Keratinocyte (primary cell): ENCODE measurements at regions not wholly inside any gene's neighbourhood (a gene's known extent, or its start where the extent isn't known, plus 50 kb on each side); places are given as distances from the start of the nearest gene placed in this dataset.
"Not testable (repeated sequence)": the region's sequence is repeated elsewhere in the genome, so short reads cannot be mapped to it uniquely, and the experiment has no call there.

ENCODE experiments used
- EZH2 ChIP-seq: IDR thresholded peaks from one replicate; pipeline ENCODE4 v1.6.1; 2012; ENCODE audit warnings: inconsistent platforms, mild to moderate bottlenecking, low read length, moderate library complexity
- TF ChIP-seq, protein P1 (sequence below), 3 experiments: IDR thresholded peaks in 1 of 3; conservative IDR thresholded peaks in 1 of 3; optimal IDR thresholded peaks in 1 of 3; 2 replicates in 2 of 3; 3 replicates in 1 of 3; pipeline versions ENCODE3 to v1.5.1; 2011; ENCODE audit warnings: low read length in 3 of 3, mild to moderate bottlenecking in 3 of 3, moderate library complexity in 2 of 3, control low read depth in 1 of 3, inconsistent platforms in 1 of 3; ENCODE audit not compliant: insufficient read depth in 2 of 3; ENCODE audit errors: extremely low read depth in 1 of 3

DNA sequence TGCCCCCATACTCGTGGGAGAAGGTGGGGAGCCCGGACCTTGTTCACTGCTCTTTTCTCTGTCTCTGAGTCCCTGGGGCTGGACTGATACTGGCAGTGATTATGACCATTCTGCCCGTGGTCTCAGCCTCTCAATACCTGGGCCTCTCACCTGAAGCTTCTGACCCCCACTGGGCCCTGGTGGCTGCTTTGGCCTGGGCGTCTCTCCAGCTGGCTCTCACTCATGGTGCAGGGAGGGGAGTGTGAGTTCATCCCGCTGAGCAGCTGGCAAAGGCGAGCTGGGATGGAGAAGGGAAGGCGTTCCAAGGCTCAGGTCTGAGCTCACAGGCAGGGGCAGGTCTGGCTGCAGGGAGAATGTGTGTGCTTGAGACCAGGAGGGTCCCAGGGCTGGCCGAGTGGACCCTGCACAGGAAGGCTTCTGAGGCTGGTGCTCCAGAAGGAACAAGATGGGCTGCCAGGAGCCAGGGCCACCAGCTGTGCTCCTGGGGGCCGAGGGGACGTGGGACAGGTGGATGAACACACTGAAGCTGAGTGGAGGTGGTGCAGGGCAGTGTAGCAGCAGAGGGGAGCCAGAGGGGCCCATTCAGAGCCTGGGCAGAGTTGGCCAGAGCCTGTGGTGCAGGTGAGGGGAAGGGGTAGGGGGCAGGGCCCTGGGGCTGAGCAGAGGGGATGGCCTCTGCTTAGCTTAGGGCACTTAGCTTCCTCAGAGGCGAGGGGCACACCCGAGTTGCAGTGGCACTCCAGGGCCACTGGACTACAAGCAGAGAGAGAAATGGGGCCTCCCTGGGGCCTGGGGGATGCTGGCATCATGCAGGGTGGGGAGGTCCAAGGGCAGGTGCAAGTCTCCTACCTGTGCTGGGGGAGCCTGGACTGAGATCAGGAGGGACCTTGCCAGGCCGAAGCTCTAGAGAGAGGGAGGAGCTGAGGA, 122.5 kb downstream of the TMEM121 start:
- TF ChIP-seq, protein P1, sequence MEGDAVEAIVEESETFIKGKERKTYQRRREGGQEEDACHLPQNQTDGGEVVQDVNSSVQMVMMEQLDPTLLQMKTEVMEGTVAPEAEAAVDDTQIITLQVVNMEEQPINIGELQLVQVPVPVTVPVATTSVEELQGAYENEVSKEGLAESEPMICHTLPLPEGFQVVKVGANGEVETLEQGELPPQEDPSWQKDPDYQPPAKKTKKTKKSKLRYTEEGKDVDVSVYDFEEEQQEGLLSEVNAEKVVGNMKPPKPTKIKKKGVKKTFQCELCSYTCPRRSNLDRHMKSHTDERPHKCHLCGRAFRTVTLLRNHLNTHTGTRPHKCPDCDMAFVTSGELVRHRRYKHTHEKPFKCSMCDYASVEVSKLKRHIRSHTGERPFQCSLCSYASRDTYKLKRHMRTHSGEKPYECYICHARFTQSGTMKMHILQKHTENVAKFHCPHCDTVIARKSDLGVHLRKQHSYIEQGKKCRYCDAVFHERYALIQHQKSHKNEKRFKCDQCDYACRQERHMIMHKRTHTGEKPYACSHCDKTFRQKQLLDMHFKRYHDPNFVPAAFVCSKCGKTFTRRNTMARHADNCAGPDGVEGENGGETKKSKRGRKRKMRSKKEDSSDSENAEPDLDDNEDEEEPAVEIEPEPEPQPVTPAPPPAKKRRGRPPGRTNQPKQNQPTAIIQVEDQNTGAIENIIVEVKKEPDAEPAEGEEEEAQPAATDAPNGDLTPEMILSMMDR (optimal IDR thresholded peaks at IDR 0.05 in 1 of 3, IDR thresholded peaks at IDR 0.05 in 1 of 3, conservative IDR thresholded peaks at IDR 0.05 in 1 of 3; ENCODE audit: extremely low read depth in 1 of 3, insufficient read depth in 2 of 3, low read length in 3 of 3) = not testable (repeated sequence)
- TF ChIP-seq EZH2 = not testable (repeated sequence)
